Germinal center (tissue), 1 donor: ENCODE measurements at regions not wholly inside any gene's neighbourhood (a gene's known extent, or its start where the extent isn't known, plus 50 kb on each side); places are given as distances from the start of the nearest gene placed in this dataset.
"Not testable (repeated sequence)": the region's sequence is repeated elsewhere in the genome, so short reads cannot be mapped to it uniquely, and the experiment has no call there.

ENCODE experiments used
- DNase-seq: peaks from one replicate; pipeline ENCODE4 v3.0.0; 2012; ENCODE audit warnings: mixed read lengths, low spot score

DNA sequence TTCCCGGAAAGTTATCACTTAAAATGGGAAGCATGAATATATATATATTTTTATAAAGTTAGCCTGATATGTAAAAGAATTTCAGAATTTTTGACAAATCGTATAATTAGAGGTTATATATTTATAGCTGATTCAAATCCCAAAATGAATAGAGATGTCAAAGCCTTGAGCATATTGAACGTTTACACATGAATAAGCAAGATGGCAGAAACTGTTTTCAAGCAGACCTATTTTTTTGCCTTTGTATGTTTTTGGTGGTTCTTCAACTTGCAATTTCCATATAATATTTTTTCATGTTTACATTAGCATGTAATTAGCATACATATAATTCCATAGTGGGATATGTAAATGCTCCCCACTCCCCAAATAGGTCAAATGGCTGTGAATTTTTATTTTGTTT lies 189.9 kb downstream of the PRL start:
- no peak for DNase-seq

DNA sequence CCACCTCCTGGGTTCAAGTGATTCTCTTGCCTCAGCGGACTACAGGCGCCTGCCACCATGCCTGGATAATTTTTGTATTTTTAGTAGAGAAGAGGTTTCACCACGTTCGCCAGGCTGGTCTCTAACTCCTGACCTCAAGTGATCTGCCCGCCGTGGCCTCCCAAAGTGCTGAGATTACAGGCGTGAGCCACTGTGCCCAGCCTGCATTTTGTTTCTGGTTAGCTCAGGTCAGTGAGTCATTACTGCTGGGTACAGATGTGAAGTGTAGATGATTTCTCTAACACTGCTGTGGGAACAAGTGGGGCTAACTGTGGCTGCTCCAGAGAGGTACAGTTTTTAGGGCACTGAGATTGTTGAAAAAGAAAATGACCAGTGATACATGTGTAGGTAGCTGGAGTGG lies 188.6 kb downstream of the PRL start:
- no peak for DNase-seq

DNA sequence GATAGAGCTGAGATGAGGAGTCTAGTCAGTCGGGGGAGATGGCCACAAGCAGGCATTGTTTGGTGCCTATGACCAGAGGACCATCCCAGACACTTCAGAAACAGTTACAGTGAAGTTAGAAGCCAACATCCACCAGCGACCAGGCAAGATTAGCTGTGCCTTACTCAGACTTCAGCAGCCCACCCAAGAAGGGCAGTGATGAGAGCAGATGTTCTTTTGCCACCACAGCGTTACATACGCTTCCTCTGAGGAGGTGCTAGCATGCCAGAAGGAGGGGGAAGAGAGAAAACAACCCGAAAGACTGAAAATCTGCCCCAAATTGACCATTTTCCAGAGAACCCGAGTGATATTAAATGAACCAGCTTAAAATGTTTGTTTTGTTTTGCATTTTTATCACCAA lies 186.8 kb downstream of the PRL start:
- DNase-seq, result no peak

DNA sequence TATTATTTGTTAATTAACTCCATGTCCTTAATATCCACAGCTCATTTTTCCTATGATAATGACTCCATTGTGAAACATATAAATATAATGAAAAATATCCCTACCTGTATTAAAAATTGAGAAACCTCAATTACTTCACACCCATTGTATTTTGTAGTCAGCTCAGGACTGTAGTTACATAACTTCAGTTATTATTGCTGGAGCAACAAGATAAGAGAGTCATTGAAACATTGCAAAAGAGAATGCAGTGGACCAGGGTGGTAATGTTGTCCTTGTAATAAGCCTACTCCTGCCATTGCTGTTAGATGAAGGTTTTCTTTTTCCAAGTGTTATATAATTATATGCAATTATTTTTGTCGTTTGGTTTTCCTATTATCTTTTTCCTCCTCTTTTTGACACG lies 184.4 kb downstream of the PRL start:
- DNase-seq, result no peak

DNA sequence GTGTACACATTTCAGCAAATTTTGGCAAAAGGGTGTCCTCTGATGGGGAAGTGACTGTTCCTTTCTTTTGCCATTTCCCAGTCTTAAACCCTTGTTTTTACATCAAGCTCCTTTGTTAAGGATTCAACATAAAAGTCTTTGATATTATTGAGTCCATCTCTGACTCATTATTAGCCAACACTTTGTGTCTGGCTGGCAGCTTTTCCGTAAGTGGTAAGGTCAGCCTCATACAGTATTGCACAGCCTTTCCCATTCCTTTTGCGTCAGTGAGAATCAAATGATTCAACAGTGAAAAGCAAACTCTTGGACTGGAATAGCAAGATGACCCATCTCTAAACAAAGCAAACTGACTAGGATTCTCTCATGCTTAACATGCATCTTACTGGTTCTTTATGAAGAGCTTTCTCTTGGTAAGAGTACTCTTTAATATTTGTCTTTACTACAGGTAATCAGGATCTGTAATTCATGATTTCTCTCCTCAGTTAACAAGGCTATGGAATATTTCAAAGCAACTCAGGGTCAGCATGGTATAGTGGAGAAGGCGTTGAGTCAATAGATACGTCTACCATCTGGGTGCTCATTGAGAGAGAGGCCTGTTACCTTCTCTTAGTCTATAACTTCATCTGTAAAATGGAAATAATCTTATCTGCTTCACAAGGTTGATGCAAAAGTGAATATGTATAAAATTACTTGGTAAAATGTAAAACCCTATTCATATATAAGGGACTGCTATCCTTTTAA lies 183.6 kb downstream of the PRL start:
- no peak for DNase-seq

DNA sequence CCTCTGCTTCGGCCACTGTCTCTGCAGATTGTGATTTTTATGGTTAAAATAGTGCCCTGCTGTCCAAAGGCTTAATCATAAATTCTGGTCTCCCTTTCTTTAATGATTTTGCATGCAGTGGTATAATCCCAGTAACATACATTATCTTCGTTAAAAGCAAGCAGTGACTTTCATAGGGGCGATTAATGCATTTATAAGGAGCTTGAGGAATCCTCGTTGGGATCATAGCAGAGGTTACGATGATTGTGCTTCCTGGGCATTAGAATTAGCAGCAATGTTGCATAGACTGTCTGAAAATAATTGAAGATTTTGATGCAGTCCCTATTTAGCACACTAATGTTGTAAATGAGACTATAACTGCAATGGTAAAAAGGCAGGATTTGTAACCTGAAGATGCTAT lies 181.3 kb downstream of the PRL start:
- no peak for DNase-seq

DNA sequence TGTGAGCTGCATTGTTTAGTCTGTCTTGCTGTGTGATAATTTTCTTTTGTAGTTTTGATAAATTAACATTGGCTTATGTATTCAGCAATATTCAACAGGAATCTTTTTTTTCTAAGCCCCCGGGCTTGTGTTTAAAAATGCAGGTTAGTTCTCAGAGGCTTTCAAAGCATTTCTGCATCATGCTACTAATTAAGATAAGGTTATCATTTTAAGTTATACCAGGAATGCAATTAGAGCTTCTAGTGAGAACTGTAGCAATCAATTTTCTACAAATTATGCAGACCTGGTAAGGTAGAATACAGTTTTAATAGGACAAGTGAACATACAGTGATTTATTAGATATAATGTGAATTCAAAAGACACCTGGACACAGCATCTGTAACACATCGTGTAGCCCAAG lies 179.2 kb downstream of the PRL start:
- DNase-seq, result no peak

DNA sequence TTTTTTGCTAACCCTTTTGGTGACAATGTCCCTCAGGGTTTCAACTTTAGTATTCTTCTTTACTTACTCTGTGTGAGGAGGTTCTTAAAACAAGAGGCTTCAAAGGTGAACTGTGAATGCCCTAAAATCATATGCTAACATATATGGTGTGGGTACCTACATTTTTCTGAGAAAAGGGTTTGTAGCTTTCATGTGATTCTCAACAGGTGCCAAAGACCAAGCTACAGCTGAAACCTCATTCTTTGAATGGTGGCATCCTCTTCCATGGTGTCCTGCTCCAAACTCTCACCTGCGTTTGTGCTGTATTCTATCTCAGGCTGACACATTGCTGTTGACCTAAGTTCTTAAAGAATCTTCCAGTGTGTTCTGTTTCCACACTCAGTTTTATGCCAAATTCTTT lies 177.3 kb downstream of the PRL start:
- no peak for DNase-seq

DNA sequence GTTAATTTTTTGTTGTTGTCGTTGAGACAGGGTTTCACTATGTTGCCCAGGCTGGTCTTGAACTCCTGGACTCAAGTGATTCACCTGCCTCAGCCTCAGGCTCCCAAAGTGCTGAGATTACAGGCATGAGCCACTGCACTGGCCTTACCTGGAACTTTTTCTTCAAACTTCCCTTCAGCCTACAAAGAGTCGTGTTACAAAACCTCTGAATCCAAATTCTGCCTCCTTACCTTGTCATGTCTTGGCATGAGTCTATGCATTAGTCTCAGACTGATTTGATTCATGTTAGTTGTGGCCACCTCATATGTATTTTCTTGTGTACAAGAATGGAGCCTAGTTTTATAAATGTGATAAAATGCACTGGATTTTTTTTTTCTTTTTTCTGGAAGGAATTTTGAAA lies 172.1 kb downstream of the PRL start:
- DNase-seq, result no peak

DNA sequence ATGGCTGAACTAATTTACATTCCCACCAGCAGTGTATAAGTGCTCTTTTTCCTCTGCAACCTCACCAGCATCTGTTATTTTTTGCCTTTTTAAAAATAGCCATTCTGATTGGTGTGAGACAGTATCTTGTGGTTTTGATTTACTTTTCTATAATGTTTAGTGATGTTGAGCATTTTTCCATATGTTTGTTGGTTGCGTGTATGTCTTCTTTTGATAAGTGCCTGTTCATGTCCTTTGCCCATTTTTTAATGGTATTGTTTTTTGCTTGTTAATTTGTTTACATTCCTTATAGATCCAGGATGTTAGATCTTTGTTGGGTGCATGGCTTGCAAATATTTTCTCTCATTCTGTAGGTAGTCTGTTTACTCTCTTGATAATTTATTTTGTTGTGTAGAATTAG lies 169.9 kb downstream of the PRL start:
- DNase-seq, result no peak

DNA sequence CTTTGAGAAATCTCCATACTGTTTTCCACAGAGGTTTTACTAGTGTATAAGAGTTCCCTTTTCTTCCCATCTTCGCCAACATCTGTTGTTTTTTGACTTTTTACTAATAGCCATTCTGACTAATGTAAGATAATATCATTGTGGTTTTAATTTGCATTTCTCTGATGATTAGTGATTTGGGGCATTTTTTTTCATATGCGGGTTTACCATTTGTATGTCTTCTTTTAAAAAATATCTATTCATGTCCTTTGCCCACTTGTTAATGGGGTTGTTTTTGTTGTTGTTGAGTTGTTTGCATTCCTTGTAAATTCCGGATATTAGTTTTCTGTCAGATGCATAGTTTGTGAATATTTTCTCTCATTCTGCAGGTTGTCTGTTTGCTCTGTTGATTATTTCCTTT lies 167.1 kb downstream of the PRL start:
- DNase-seq, result no peak

DNA sequence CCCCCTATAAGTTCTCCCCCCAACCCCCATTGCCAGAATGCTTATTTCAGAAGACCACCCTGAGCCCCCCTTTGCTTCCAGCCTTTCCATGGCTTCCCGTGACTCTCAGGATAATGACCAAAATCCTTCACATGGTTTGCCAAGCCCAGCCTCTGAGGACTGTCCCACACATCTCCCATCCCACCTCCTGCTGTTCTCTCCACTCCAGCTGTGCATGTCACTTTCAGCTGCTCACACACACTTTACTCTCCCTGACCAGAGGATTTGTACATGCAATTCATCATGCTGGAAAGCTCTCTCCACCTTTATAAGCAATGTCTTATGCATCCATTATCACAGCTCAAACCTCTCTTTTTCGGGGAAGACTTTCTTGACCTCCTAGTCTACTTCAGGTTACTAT lies 164.2 kb downstream of the PRL start:
- DNase-seq, result no peak

DNA sequence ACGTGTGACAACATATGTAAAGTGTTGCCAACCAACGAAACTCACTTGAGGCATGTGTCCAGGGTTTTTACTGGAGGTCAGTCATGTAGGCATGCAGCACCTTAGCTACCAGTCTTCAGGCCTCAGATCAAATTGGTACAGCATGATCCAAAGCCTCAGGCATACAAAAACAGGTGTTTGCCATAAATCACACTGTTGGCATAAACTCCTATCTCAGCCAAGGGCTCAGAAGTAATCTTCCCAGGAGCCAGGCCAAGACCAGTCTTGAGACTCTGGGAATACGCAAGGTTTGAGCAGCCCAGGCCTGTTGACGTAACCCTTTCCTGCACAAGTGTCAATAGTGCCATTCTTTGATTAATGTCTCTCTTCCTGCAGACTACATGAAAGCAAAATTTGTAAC lies 163.5 kb downstream of the PRL start:
- no peak for DNase-seq

DNA sequence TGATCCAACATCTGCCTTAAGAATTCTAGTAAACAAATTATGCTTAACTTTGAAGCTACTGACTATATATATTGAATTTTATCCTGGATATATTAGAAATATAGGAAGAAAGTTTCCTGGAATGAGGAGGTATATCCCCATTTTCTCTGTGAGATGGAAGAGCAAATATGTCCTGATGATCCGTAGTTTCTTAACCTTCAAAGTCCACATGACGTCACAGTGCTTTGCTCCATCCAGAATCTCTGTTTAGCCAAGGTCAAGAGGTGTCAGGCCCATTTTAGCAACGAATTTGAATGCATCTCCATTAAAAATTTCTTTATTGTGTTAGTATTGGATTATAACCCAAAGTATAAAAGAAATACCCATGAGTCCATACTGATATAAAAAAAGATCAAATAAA lies 162.5 kb downstream of the PRL start:
- no peak for DNase-seq

DNA sequence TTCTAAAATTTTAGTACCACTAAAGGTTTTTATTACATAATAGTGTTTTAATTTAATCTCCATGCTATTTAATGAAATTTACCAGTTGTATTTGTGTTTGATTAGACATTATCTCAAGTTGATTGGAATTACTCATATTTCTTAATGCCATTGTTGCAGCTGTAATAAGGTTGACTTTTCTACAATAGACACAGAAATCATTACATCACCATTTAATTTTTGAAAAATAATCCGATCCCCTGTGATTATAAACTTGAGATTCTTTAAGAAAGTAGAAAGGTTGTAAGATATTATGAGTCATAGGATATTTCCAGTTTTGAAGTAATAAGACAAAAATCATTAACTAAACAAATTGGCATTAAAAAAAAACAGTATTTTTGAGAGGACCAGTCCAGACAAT lies 161.4 kb downstream of the PRL start:
- DNase-seq, result no peak

DNA sequence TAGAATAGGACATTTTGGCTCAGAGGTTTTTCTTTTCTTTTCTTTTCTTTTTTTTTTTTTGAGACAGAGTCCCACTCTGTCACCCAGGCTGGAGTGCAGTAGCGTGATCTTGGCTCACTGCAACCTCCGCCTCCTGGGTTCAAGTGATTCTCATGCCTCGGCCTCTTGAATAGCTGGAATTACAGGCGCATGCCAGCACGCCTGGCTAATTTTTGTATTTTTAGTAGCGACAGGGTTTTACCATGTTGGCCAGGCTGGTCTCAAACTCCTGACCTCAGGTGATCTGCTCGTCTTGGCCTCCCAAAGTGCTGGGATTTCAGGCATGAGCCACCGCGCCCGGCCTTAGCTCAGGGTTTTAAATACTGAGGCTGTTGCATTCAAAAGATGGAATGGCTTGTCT lies 156.1 kb downstream of the PRL start:
- DNase-seq, result not testable (repeated sequence)

DNA sequence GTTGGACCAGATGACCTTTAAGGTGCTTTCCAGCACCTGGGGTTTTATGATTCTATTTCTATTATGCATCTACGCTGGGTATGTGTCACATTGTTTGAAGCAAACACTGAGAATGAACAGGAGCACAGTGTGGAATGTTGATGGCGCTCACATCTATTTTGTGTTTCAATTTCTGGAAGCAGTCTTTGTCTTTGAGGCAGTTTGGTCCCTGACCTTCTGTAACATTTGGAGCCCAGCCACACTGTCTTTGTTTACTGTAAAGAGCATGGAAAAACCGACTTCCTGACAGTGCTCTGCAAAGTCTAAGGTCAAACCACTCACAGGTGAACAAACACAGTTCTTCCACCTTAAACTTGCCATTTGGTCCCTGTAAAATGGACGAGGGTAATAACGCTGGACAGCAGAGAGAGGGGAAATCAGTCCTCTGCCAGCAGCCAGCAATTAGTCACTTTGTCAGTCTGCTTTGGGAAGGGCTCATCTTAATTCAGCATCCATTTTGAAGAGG lies 155.5 kb downstream of the PRL start:
- no peak for DNase-seq

DNA sequence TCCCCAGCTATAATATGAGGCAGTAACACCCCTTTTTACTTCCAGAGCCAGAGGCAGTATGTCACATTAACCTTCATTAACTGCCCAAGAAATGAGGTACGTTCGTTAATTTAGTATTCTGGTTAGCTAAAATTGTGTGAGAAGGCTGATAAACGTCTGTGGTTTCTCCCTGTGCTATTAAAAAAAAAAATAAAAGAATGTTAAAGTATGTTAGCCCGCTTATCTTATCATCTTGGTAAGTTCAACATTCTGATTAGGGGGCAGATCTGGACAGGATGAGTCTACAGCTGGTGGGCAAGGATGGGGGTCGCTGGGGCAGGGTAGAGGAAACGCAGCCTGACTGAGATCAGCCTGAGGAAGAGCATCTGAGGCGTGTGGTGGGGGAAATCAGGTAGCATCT lies 154.0 kb downstream of the PRL start:
- DNase-seq, result no peak

DNA sequence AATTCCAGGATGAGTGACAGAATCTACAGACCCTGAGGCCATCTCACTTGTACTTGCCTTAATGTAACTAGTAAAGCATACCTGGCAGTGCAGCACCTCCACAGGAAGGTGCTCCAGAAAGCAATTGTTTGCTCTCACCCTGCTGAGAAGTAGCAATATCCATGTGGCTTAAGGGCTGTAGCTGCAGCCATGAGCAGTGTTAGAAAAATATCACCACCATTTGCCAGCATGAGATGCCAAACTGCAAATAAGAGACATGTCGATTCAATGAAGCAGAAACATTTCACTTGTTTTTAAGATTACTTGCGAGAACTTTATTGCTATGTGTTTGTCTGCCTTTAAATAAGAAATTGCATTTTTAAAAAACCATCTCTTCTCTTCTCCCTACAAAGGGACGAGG lies 151.5 kb downstream of the PRL start:
- no peak for DNase-seq

DNA sequence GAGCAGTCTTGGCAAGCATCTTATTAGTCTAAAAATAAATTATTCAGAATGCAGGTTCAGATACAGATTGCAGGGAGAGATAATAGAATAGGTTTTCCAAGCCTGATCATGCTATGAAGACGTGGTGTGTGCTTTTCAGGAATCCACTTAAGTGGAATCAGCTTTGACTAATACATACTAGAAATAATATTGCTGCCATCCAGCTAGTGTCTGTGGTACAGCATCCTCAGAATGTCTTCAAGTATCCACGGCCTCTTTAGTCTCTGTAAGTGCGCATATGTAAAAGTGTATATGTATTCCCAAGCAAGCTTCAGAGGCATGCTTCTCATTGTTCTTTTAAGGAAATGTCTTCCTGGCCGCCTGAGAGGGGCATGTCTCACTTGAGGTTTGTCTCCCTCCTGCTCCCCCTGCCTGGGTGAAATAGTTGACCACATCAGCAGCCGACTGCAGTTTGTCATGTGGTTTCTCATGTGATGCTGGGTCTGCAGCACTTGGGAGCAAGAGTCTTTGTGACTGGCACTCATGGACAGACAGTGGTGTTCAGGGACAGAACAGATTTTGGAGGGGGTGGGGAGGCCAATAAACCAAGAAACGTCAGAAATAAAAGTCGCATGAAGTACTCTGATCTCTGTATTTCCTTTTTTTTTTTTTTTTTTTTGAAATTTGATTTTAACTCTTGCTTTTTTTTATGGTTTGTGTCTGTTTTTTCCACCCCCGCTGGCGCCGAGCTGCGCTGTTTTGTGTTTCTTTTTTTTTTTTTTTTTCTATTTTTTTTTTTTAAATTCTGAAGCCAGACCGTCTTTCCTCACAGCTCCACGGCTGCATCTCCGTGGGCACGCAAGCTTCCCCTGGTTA lies 150.8 kb downstream of the PRL start:
- no peak for DNase-seq

DNA sequence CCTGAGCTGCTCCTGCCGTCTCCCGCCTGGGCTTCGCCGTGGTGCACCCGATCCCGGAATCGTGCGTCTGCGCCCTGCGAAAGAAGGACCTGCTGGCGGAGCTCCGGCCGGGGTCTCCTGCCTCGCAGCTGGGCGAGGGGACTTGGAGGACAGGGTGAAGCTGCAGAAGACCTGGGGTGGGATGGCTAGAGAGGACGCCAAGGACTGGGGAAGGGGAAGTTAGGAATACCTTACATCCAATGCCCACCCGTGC lies 150.2 kb downstream of the PRL start:
- DNase-seq, result no peak

DNA sequence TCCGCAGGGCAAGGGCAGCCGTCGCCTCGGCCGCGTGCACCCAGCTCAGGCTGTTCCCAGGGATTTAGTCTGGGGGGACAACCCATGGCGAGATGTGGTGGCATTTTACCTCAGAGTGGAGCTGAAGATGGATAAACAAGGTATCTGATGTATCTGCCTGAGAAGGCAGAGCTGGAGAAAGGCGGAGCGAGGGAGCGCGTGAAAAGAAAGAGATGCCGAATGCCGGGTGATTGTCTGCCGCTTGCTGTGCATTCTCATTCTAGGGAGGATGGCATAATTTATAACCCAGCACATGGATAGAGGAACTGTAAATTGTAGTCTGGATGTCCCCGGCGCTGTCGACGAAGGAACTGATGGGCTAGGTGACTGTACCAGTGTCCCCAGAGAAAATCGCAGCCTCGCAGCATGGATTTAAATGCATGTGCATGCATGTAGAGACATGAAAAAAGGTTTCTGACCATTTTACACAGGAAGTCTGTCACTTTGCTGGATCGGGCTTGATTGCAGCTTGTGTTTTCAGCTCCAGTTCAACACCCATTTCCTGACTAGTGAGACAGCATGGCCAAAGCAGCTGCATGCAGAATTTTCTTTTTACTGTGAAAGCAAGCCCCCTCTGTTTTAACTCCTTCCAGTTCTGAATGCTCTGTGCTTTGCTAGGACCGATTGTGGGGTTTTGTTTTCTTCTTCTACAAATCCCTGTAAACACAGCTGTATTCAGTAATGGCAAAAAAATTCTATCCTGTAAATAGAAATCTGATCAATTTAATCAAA lies 149.7 kb downstream of the PRL start:
- DNase-seq, result no peak
